ENCODE measurements at regions not wholly inside any gene's neighbourhood (a gene's known extent, or its start where the extent isn't known, plus 50 kb on each side); places are given as distances from the start of the nearest gene placed in this dataset.
A peak's percentile ranks its signal among the peaks of the same experiment; 100 is the strongest.
"Not testable (repeated sequence)": the region's sequence is repeated elsewhere in the genome, so short reads cannot be mapped to it uniquely, and the experiment has no call there.

GRCh38 chr15:44849701-44850403 lies 106.6 kb upstream of the TERB2 start:
- not testable (repeated sequence) for DNase-seq

- DNase-seq = peak; percentile 63
Measured at GRCh38 chr15:44853304-44853950, 103.1 kb upstream of the TERB2 start.

- not testable (repeated sequence) for DNase-seq
Measured at GRCh38 chr15:44854696-44855095, 101.8 kb upstream of the TERB2 start.

GRCh38 chr15:44856284-44856683 lies 100.2 kb upstream of the TERB2 start:
- DNase-seq = not testable (repeated sequence)

GRCh38 chr15:44857164-44857710 lies 99.2 kb upstream of the TERB2 start:
- not testable (repeated sequence) for DNase-seq

- DNase-seq = not testable (repeated sequence)
Measured at GRCh38 chr15:44859088-44859487, 97.4 kb upstream of the TERB2 start.

GRCh38 chr15:44860168-44860567 lies 96.3 kb upstream of the TERB2 start:
- not testable (repeated sequence) for DNase-seq

- DNase-seq = no peak
Measured at GRCh38 chr15:44861439-44861910, 95.0 kb upstream of the TERB2 start.

- no peak for DNase-seq
Measured at GRCh38 chr15:44861917-44862316, 94.6 kb upstream of the TERB2 start.

GRCh38 chr15:44862866-44863265 lies 93.6 kb upstream of the TERB2 start:
- not testable (repeated sequence) for DNase-seq

- DNase-seq = not testable (repeated sequence)
Measured at GRCh38 chr15:44868100-44868499, 88.4 kb upstream of the TERB2 start.

GRCh38 chr15:44870125-44870524 lies 86.4 kb upstream of the TERB2 start:
- DNase-seq = not testable (repeated sequence)

GRCh38 chr15:44873103-44873502 lies 83.4 kb upstream of the TERB2 start:
- DNase-seq = no peak

- DNase-seq = no peak
Measured at GRCh38 chr15:44879066-44879465, 77.4 kb upstream of the TERB2 start.

- no peak for DNase-seq
Measured at GRCh38 chr15:44882499-44882968, 74.0 kb upstream of the TERB2 start.

- no peak for DNase-seq
Measured at GRCh38 chr15:44883199-44883877, 73.1 kb upstream of the TERB2 start.

- not testable (repeated sequence) for DNase-seq
Measured at GRCh38 chr15:44898890-44899651, 57.4 kb upstream of the TERB2 start.

- not testable (repeated sequence) for DNase-seq
Measured at GRCh38 chr15:44899775-44900174, 56.7 kb upstream of the TERB2 start.

- not testable (repeated sequence) for DNase-seq
Measured at GRCh38 chr15:44900796-44901195, 55.7 kb upstream of the TERB2 start.

GRCh38 chr15:44903281-44903680 lies 53.2 kb upstream of the TERB2 start:
- not testable (repeated sequence) for DNase-seq

- not testable (repeated sequence) for DNase-seq
Measured at GRCh38 chr15:44904651-44905340, 51.7 kb upstream of the TERB2 start.

All from CD4-positive, alpha-beta T cell treated with Interleukin-15 for 1 hour (primary cell).